HFF-Myc (cell line): ENCODE measurements at regions not wholly inside any gene's neighbourhood (a gene's known extent, or its start where the extent isn't known, plus 50 kb on each side); places are given as distances from the start of the nearest gene placed in this dataset.

Source experiments
- DNase-seq: peaks from one replicate; pipeline ENCODE4 v3.0.0-alpha.2; 2011; ENCODE audit warnings: low read depth; ENCODE audit errors: extremely low read depth
- H3K4me3 ChIP-seq: replicated peaks from 2 replicates; pipeline ENCODE4 v1.5.1; 2011; ENCODE audit warnings: low read depth, mild to moderate bottlenecking, control low read depth, low read length
- TF ChIP-seq, protein P1 (sequence below): IDR thresholded peaks from 2 replicates; pipeline ENCODE4 v1.5.1; 2012; ENCODE audit warnings: mild to moderate bottlenecking, low read depth, low read length, control low read depth; ENCODE audit errors: missing control alignments

DNA sequence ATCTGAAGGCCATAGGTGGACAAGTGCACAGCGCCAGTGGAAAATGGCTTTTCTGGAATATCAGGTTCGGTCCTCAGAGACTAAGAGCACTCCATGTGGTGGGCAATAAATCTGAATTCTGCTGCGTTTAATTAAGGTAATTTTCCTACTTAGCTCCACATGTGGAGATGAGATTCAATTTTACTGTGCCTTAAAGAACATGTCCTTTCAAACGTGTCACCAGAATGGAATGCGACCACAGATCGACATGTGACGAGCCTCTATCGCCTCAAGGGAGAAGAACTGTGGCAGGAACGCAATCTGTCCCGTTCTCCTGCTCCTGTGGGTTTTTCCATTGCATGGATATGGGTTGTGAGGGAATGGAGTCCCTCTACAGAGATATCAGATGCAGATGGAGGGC lies 205.3 kb upstream of the ZNF32 start:
- TF ChIP-seq, protein P1, sequence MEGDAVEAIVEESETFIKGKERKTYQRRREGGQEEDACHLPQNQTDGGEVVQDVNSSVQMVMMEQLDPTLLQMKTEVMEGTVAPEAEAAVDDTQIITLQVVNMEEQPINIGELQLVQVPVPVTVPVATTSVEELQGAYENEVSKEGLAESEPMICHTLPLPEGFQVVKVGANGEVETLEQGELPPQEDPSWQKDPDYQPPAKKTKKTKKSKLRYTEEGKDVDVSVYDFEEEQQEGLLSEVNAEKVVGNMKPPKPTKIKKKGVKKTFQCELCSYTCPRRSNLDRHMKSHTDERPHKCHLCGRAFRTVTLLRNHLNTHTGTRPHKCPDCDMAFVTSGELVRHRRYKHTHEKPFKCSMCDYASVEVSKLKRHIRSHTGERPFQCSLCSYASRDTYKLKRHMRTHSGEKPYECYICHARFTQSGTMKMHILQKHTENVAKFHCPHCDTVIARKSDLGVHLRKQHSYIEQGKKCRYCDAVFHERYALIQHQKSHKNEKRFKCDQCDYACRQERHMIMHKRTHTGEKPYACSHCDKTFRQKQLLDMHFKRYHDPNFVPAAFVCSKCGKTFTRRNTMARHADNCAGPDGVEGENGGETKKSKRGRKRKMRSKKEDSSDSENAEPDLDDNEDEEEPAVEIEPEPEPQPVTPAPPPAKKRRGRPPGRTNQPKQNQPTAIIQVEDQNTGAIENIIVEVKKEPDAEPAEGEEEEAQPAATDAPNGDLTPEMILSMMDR = no peak
- no peak overlapping the region for H3K4me3 ChIP-seq
- DNase-seq = peak; percentile 95

DNA sequence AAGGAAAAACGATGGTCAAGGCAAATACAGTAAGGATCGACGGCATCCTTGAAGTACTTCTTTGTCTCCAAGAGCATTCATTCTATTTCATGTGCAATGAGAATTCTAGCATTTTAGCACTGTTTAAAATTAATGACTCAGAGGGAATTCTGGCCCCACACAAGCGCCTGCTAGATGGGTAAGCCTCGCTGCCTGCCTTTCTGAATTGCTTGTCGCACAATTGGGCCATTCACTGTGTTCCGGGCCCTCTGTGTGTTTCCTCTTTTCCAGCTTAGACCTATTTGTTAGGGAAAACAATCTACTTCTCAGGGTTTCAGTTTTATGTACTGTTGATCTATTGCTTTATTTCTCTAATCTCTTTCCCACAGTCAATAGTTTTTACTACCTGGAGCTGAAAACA lies 204.7 kb upstream of the ZNF32 start:
- TF ChIP-seq, protein P1 = no peak
- no peak for DNase-seq
- H3K4me3 ChIP-seq = no peak overlapping the region

- H3K4me3 ChIP-seq = no peak overlapping the region
- no peak for DNase-seq
- TF ChIP-seq, protein P1 = no peak
Observed at GRCh38 chr10:43852644-43853214, 204.0 kb upstream of the ZNF32 start.

DNA sequence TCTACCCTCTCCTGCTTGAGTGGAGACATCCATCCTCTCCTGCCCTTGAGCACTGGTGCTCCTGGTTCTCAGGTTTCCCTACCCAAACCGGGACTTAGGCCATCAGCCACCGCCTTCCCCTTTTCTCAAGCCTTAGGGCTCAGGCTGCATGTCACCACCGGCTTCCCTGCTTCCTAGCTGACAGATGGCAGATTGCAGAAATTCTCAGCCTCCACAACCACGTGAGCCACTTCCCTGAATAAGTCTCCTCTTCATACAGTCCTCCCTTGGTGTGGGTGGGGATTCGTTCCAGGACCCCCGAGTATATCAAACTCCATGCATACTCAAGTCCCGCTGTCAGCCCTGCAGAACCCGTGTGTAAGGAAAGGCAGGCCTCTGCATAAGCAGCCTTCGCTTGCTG lies 203.5 kb upstream of the ZNF32 start:
- H3K4me3 ChIP-seq = no peak overlapping the region
- DNase-seq = no peak
- TF ChIP-seq, protein P1 = no peak

GRCh38 chr10:43851030-43851429 lies 202.3 kb upstream of the ZNF32 start:
- no peak overlapping the region for H3K4me3 ChIP-seq
- TF ChIP-seq, protein P1 = no peak
- DNase-seq = no peak

DNA sequence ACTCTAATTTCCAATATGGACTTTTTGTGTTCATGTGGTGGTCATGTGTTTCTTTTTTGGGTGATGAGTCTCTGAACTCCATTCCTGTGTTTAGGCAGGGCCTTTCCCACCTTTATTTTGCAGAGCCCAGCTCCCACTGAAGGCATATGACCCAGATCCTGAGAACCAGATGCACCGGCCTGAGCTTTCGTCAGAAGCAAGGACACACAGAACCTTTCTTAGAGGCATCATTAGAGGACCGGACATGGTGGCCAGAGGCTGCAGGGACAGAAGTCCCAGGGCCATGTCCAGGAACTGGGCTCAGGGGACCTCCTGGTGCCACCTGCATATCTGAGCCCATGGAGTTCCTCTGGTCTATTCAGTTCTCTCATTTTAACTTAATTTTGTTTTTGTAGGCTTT lies 200.9 kb upstream of the ZNF32 start:
- no peak overlapping the region for H3K4me3 ChIP-seq
- TF ChIP-seq, protein P1 = no peak
- no peak for DNase-seq

DNA sequence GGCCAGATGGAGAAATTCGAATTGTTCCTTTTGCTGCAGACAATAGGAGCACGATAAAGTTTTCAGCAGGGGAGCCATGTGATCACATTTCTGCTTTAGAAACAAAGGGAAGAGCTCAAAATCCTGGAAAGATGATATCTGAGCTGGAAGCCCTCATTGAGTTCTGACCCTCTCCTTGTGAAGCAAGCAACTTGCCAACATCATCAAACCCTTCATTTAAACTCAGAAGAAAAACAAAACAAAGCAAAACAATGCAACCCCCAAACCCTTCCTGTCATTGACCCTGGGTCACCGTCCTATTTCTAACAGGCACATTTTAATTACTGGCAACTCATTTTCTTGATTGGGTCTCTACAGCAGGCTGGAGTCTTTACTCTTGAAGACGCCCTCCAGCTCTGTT lies 198.3 kb upstream of the ZNF32 start:
- DNase-seq = no peak
- no peak overlapping the region for H3K4me3 ChIP-seq
- TF ChIP-seq, protein P1 = no peak
